SU-DHL-6 (cell line): ENCODE measurements at regions not wholly inside any gene's neighbourhood (a gene's known extent, or its start where the extent isn't known, plus 50 kb on each side); places are given as distances from the start of the nearest gene placed in this dataset.

Experiments used
- H2AFZ ChIP-seq: fragments of 200-600 bp; sonication (generic); 2 replicates; pipeline ENCODE4 v1.6.1; 2014; ENCODE audit warnings: low read depth, mild to moderate bottlenecking, moderate library complexity, mixed read lengths, antibody characterized with exemption, low read length; ENCODE audit not compliant: severe bottlenecking
- H3F3A ChIP-seq: fragments of 200-600 bp; shearing (Covaris generic); 2 replicates; pipeline ENCODE4 v1.6.0; 2016; ENCODE audit warnings: antibody characterized with exemption, mild to moderate bottlenecking; ENCODE audit not compliant: insufficient read depth
- H3K27ac ChIP-seq: fragments of 200-600 bp; sonication (generic); 2 replicates; pipeline ENCODE4 v1.5.1; 2016; ENCODE audit warnings: low read depth, mild to moderate bottlenecking, low read length, moderate library complexity, mixed read lengths
- H3K27me3 ChIP-seq: fragments of 200-600 bp; sonication (generic), shearing (Covaris generic); 2 replicates; pipeline ENCODE4 v1.6.0; 2014; ENCODE audit warnings: mild to moderate bottlenecking, low read length
- H3K36me3 ChIP-seq: fragments of 200-600 bp; sonication (generic); 2 replicates; pipeline ENCODE4 v1.6.1; 2014; ENCODE audit warnings: mild to moderate bottlenecking, low read length, mixed read lengths
- H3K4me2 ChIP-seq: fragments of 300-600, 200-600 bp; shearing (Covaris generic), sonication (generic); 2 replicates; pipeline ENCODE4 v1.6.0; 2014; ENCODE audit warnings: low read length, low read depth, mild to moderate bottlenecking; ENCODE audit not compliant: poor library complexity, severe bottlenecking
- H3K4me3 ChIP-seq: fragments of 200-600 bp; sonication (generic); 2 replicates; pipeline ENCODE4 v1.5.1; 2014; ENCODE audit warnings: antibody characterized with exemption, low read length, mild to moderate bottlenecking, mixed read lengths; ENCODE audit not compliant: insufficient read depth, poor library complexity, severe bottlenecking
- H3K79me2 ChIP-seq: fragments of 200-600 bp; sonication (generic); 2 replicates; pipeline ENCODE4 v1.6.1; 2014; ENCODE audit warnings: mild to moderate bottlenecking, low read length, moderate library complexity; ENCODE audit not compliant: insufficient read depth
- H3K9ac ChIP-seq: fragments of 200-600 bp; sonication (generic); 2 replicates; pipeline ENCODE4 v1.7.0; 2014; ENCODE audit warnings: mild to moderate bottlenecking, low read length
- H3K9me2 ChIP-seq: fragments of 200-600 bp; sonication (generic); replicated peaks from 2 replicates; pipeline ENCODE4 v1.6.1; 2014; ENCODE audit warnings: low read length; ENCODE audit not compliant: insufficient read depth
- H3K9me3 ChIP-seq: fragments of 200-600 bp; sonication (generic); 2 replicates; pipeline ENCODE4 v1.6.1; 2014; ENCODE audit warnings: low read length, mixed read lengths; ENCODE audit not compliant: insufficient read depth
- H4K20me1 ChIP-seq: fragments of 200-600 bp; sonication (generic); 2 replicates; pipeline ENCODE4 v1.6.1; 2014; ENCODE audit warnings: low read depth, mild to moderate bottlenecking, antibody characterized with exemption, low read length, moderate library complexity, mixed read lengths
- CTCF ChIP-seq: fragments of 200-600 bp; sonication (generic); IDR thresholded peaks from one replicate; pipeline ENCODE4 v1.5.1; 2017; ENCODE audit warnings: antibody characterized with exemption, mild to moderate bottlenecking, low read length, moderate library complexity; ENCODE audit not compliant: insufficient read depth, poor library complexity, severe bottlenecking
- EZH2phosphoT487 ChIP-seq: fragments of 200-600 bp; sonication (generic), shearing (Covaris generic); conservative IDR thresholded peaks from 2 replicates; pipeline ENCODE4 v1.6.1; 2018; ENCODE audit warnings: mild to moderate bottlenecking, antibody characterized with exemption, low read length, moderate library complexity, mixed read lengths

GRCh38 chr16:17696616-17697015 is 225.9 kb upstream of the XYLT1 start:
- H3K27me3 ChIP-seq = no peaks in the 10 kb centered on the region
- H3K9ac ChIP-seq = no peak overlapping the region
- no peak overlapping the region for H3K27ac ChIP-seq
- no peaks in the 10 kb centered on the region for H3K79me2 ChIP-seq
- H3K9me2 ChIP-seq = no peaks in the 10 kb centered on the region
- H3K36me3 ChIP-seq = no peaks in the 10 kb centered on the region
- TF ChIP-seq EZH2phosphoT487 = no peak
- H2AFZ ChIP-seq = no peak overlapping the region
- H3K4me3 ChIP-seq = no peak overlapping the region
- no peaks in the 10 kb centered on the region for H3F3A ChIP-seq
- H3K4me2 ChIP-seq = no peak overlapping the region
- H4K20me1 ChIP-seq = no peaks in the 10 kb centered on the region
- no peaks in the 10 kb centered on the region for H3K9me3 ChIP-seq

GRCh38 chr16:17692484-17692883 is 221.7 kb upstream of the XYLT1 start:
- TF ChIP-seq CTCF (no peak), EZH2phosphoT487 (no peak)
- H3F3A ChIP-seq = no peaks in the 10 kb centered on the region
- H2AFZ ChIP-seq = no peak overlapping the region
- no peak overlapping the region for H3K27ac ChIP-seq
- no peak overlapping the region for H3K4me2 ChIP-seq
- no peak overlapping the region for H3K9ac ChIP-seq
- no peaks in the 10 kb centered on the region for H3K9me3 ChIP-seq
- no peaks in the 10 kb centered on the region for H4K20me1 ChIP-seq
- H3K9me2 ChIP-seq = no peaks in the 10 kb centered on the region
- H3K36me3 ChIP-seq = no peaks in the 10 kb centered on the region
- H3K79me2 ChIP-seq = no peaks in the 10 kb centered on the region
- no peaks in the 10 kb centered on the region for H3K27me3 ChIP-seq
- H3K4me3 ChIP-seq = no peak overlapping the region

- Histone ChIP-seq H3K27ac (no peak overlapping the region), H3K9me3 (no peaks in the 10 kb centered on the region), H3K4me3 (no peak overlapping the region), H3F3A (no peaks in the 10 kb centered on the region), H3K36me3 (no peaks in the 10 kb centered on the region), H3K9ac (no peak overlapping the region), H3K4me2 (no peak overlapping the region), H3K27me3 (no peaks in the 10 kb centered on the region), H2AFZ (no peak overlapping the region), H4K20me1 (no peaks in the 10 kb centered on the region), H3K9me2 (no peaks in the 10 kb centered on the region), H3K79me2 (no peaks in the 10 kb centered on the region)
- TF ChIP-seq CTCF (no peak), EZH2phosphoT487 (no peak)
Observed at GRCh38 chr16:17691899-17692176, 221.1 kb upstream of the XYLT1 start.

DNA sequence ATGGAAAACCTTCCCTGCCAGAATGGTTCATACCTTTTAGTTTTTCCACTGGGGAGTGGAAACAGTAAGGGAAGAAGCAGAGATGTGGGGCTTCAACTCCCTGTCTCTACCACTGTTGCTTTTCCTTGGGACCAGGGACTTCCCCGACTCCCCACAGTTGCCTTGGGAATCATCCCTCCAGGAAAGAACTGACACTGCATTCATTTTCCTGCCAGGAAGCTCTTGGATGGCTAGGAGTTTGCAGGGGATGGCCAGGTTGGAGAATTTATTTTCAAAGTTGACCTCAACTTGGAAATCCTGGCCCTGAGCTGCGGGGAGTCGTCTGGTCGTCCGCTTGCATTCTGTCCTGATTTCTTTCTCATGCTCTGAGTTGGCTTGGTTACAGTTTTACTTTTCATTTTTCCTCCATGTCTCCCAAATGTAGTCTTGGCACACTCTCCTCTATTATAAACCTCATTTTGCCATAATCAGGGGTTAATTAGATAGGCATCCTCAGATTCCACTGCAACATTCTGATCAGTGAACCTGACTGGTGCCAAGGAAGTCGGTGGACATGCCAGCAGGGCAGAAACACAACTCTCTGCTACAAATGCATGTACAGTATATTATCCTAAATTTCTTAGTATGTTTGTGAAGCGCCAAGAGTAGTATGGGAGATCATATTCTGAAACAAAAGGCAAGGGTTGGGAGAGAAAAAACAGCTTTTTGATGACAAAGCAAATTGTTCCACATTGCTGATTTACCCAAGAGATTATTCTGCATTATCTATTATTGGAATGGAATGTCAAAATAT is 220.5 kb upstream of the XYLT1 start:
- no peaks in the 10 kb centered on the region for H3F3A ChIP-seq
- no peak overlapping the region for H3K4me2 ChIP-seq
- H3K36me3 ChIP-seq = no peaks in the 10 kb centered on the region
- no peaks in the 10 kb centered on the region for H4K20me1 ChIP-seq
- no peaks in the 10 kb centered on the region for H3K79me2 ChIP-seq
- no peaks in the 10 kb centered on the region for H3K9me2 ChIP-seq
- no peak overlapping the region for H3K4me3 ChIP-seq
- H2AFZ ChIP-seq = no peak overlapping the region
- H3K27ac ChIP-seq = no peak overlapping the region
- TF ChIP-seq CTCF (no peak), EZH2phosphoT487 (no peak)
- H3K27me3 ChIP-seq = no peaks in the 10 kb centered on the region
- no peaks in the 10 kb centered on the region for H3K9me3 ChIP-seq
- no peak overlapping the region for H3K9ac ChIP-seq
